HCT116 (cell line): ENCODE measurements at regions not wholly inside any gene's neighbourhood (a gene's known extent, or its start where the extent isn't known, plus 50 kb on each side); places are given as distances from the start of the nearest gene placed in this dataset.

ENCODE experiments used
- ATAC-seq: fragments of 200-7000 bp; cut with Tn5 transposase; 2 replicates; pipeline ENCODE4 v1.9.1; 2020; ENCODE audit warnings: mild to moderate bottlenecking, moderate library complexity
- BruUV-seq: library from RNA; stranded (reverse); fragments of 400-500 nt; replicated peaks from 2 replicates; lab custom pipeline; 2021; lab: Mats Ljungman, UMichigan
- CTCF ChIA-PET: fragments of 300-600 bp; sonication (Branson Sonifier 250); formaldehyde crosslinking; loops from one replicate; lab custom pipeline; 2021; ENCODE audit warnings: antibody characterized with exemption; lab: Charles Lee
- POLR2A ChIA-PET: fragments of 300-600, 350-600 bp; sonication (Branson Sonifier 250); formaldehyde crosslinking; loops from one replicate; lab custom pipeline; 2021; ENCODE audit warnings: antibody characterized with exemption; lab: Charles Lee
- RAD21 ChIA-PET, 2 experiments: fragments of 300-600 bp; sonication (Branson Sonifier 250); formaldehyde crosslinking; loops; one replicate each; lab custom pipeline; 2023; ENCODE audit warnings: low total read pairs in 2 of 2; ENCODE audit not compliant: uncharacterized antibody in 2 of 2, unreplicated experiment in 2 of 2, low non-redundant PET in 1 of 2; lab: Charles Lee
- DNase-seq: peaks from one replicate; pipeline ENCODE4 v3.0.0-alpha.2; 2010; ENCODE audit warnings: low read depth, low spot score
- H2AFZ ChIP-seq: fragments of 200-600 bp; shearing (Covaris generic), sonication (generic); 2 replicates; pipeline ENCODE4 v1.6.1; 2017; ENCODE audit warnings: low read depth, mixed run types, mixed read lengths, antibody characterized with exemption, low read length; ENCODE audit not compliant: poor library complexity, severe bottlenecking
- H3K27ac ChIP-seq: 2 replicates; pipeline ENCODE4 v1.5.1; 2012; ENCODE audit warnings: low read depth, low read length
- H3K27me3 ChIP-seq: fragments of 200-600 bp; sonication (generic); 2 replicates; pipeline ENCODE4 v1.6.1; 2016; ENCODE audit warnings: mixed run types, low read length, mixed read lengths; ENCODE audit not compliant: insufficient read depth
- H3K36me3 ChIP-seq, 2 experiments: fragments of 200-500 bp in 1 of 2; fragments of 200-600 bp in 1 of 2; sonication (Bioruptor generic) in 1 of 2; sonication (generic) in 1 of 2; 2 replicates each; pipeline versions ENCODE4 v1.5.1 to v1.6.1; 2014 to 2016; ENCODE audit warnings: low read length in 2 of 2, inconsistent platforms in 1 of 2, mixed read lengths in 1 of 2, mixed run types in 1 of 2; ENCODE audit not compliant: insufficient read depth in 2 of 2, control insufficient read depth in 1 of 2
- H3K4me1 ChIP-seq, 2 experiments: fragments of 200-600 bp in 1 of 2; sonication (generic) in 1 of 2; 2 replicates each; pipeline versions ENCODE4 v1.5.1 to v1.6.1; 2012 to 2017; ENCODE audit warnings: low read length in 2 of 2, inconsistent platforms in 1 of 2, mild to moderate bottlenecking in 1 of 2, mixed read lengths in 1 of 2, mixed run types in 1 of 2, moderate library complexity in 1 of 2; ENCODE audit not compliant: insufficient read depth in 2 of 2, control insufficient read depth in 1 of 2
- H3K4me2 ChIP-seq: fragments of 200-600 bp; sonication (generic); 2 replicates; pipeline ENCODE4 v1.6.1; 2017; ENCODE audit warnings: mixed run types, low read length, mixed read lengths
- H3K4me3 ChIP-seq, 2 experiments: fragments of 200-600 bp in 1 of 2; sonication (generic) in 1 of 2; replicated peaks in 1 of 2; 2 replicates each; pipeline ENCODE4 v1.5.1; 2011 to 2016; ENCODE audit warnings: low read length in 2 of 2, control low read depth in 1 of 2, low read depth in 1 of 2, mild to moderate bottlenecking in 1 of 2, mixed read lengths in 1 of 2, mixed run types in 1 of 2
- H3K79me2 ChIP-seq: fragments of 200-600 bp; sonication (generic); 2 replicates; pipeline ENCODE4 v1.6.1; 2017; ENCODE audit warnings: mild to moderate bottlenecking, mixed run types, low read length, moderate library complexity, mixed read lengths; ENCODE audit not compliant: insufficient read depth
- H3K9ac ChIP-seq: fragments of 200-600 bp; sonication (generic); 2 replicates; pipeline ENCODE4 v1.6.1; 2016; ENCODE audit warnings: low read length, mixed read lengths
- H3K9me2 ChIP-seq: fragments of 200-600 bp; sonication (generic), shearing (Covaris generic); 2 replicates; pipeline ENCODE4 v1.6.1; 2017; ENCODE audit warnings: mixed run types, mild to moderate bottlenecking, moderate library complexity; ENCODE audit not compliant: insufficient read depth
- H3K9me3 ChIP-seq, 2 experiments: fragments of 200-500 bp in 1 of 2; fragments of 200-600 bp in 1 of 2; sonication (Bioruptor generic) in 1 of 2; sonication (generic) in 1 of 2; 2 replicates each; pipeline ENCODE4 v1.6.1; 2014 to 2017; ENCODE audit warnings: low read length in 2 of 2, mixed read lengths in 2 of 2, inconsistent platforms in 1 of 2, low read depth in 1 of 2, mild to moderate bottlenecking in 1 of 2, mixed run types in 1 of 2, moderate library complexity in 1 of 2; ENCODE audit not compliant: control insufficient read depth in 1 of 2, insufficient read depth in 1 of 2
- H4K20me1 ChIP-seq: fragments of 200-600 bp; sonication (generic), shearing (Covaris generic); 2 replicates; pipeline ENCODE4 v1.6.1; 2017; ENCODE audit warnings: mixed run types, mild to moderate bottlenecking, moderate library complexity; ENCODE audit not compliant: insufficient read depth
- CBX3 ChIP-seq: IDR thresholded peaks from 2 replicates; pipeline ENCODE4 v1.6.1; 2012; ENCODE audit warnings: low read depth
- CEBPB ChIP-seq: IDR thresholded peaks from 2 replicates; pipeline ENCODE4 v1.6.1; 2012; ENCODE audit warnings: low read depth
- EGR1 ChIP-seq: IDR thresholded peaks from 2 replicates; pipeline ENCODE4 v1.6.1; 2012; ENCODE audit warnings: low read depth
- ELF1 ChIP-seq: IDR thresholded peaks from 2 replicates; pipeline ENCODE4 v1.6.1; 2012; ENCODE audit warnings: low read depth, borderline replicate concordance
- FOSL1 ChIP-seq: IDR thresholded peaks from 2 replicates; pipeline ENCODE4 v1.6.1; 2012; ENCODE audit warnings: low read depth
- SP1 ChIP-seq: IDR thresholded peaks from 2 replicates; pipeline ENCODE4 v1.6.1; 2012; ENCODE audit warnings: low read depth
- SRF ChIP-seq: IDR thresholded peaks from 2 replicates; pipeline ENCODE4 v1.6.1; 2012; ENCODE audit warnings: low read depth
- TCF7L2 ChIP-seq: IDR thresholded peaks from 2 replicates; pipeline ENCODE4 v1.7.0; 2011; ENCODE audit warnings: borderline replicate concordance, inconsistent platforms; ENCODE audit not compliant: insufficient read depth, insufficient read length; ENCODE audit errors: extremely low read depth
- ZFX ChIP-seq: fragments of 450-650 bp; IDR thresholded peaks from 2 replicates; pipeline ENCODE4 v1.6.1; 2017
- ZNF274 ChIP-seq: fragments of 200-500 bp; sonication (Bioruptor generic); IDR thresholded peaks from 2 replicates; pipeline ENCODE4 v1.6.1; 2014; ENCODE audit warnings: mild to moderate bottlenecking, low read depth, low read length, inconsistent platforms
- intact Hi-C: fragments of 100-400 bp; cut with micrococcal nuclease; formaldehyde crosslinking; loops from 2 replicates; pipeline ENCODE4 v1.10.0; 2022
- TF ChIP-seq, protein P1 (sequence below): IDR thresholded peaks from 2 replicates; pipeline ENCODE4 v1.6.1; 2012; ENCODE audit warnings: low read depth
- TF ChIP-seq, protein P2 (sequence below): IDR thresholded peaks from 2 replicates; pipeline ENCODE4 v1.6.1; 2011; ENCODE audit warnings: mild to moderate bottlenecking, low read length, moderate library complexity; ENCODE audit not compliant: insufficient replicate concordance; ENCODE audit errors: extremely low read depth

DNA sequence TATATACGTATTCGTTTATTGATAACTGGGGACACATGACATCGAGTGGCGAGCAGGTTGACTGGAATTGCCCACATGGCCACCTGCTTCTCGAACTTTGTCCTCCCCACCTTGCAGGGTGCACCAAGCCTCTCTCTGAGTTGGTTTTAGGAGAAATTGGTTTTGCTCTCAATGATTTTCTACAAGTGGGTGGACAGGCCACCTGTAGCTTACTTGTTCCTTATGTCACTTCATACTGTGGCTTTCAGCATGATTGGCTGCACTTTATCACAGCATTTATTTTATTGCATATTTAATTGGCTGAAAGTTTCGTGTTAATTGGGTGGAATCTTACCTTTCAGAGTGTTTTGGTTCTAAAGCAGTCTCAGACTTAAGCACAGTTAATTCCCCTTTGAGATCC is 215.6 kb upstream of the SHH start:
- Histone ChIP-seq H3K27me3 (no peaks in the 10 kb centered on the region), H3K4me2 (no peak overlapping the region), H3K4me3 (no peak overlapping the region), H3K27ac (no peak overlapping the region), H3K9me2 (no peaks in the 10 kb centered on the region), H2AFZ (no peak overlapping the region), H3K4me1 (no peaks in the 10 kb centered on the region), H3K9ac (no peak overlapping the region), H3K79me2 (no peaks in the 10 kb centered on the region), H4K20me1 (no peaks in the 10 kb centered on the region), H3K36me3 (no peaks in the 10 kb centered on the region), H3K9me3 (no peaks in the 10 kb centered on the region)
- ATAC-seq, result no peak
- TF ChIP-seq EGR1 (no peak), FOSL1 (no peak), SP1 (no peak), ELF1 (no peak)
- TF ChIP-seq, protein P1, sequence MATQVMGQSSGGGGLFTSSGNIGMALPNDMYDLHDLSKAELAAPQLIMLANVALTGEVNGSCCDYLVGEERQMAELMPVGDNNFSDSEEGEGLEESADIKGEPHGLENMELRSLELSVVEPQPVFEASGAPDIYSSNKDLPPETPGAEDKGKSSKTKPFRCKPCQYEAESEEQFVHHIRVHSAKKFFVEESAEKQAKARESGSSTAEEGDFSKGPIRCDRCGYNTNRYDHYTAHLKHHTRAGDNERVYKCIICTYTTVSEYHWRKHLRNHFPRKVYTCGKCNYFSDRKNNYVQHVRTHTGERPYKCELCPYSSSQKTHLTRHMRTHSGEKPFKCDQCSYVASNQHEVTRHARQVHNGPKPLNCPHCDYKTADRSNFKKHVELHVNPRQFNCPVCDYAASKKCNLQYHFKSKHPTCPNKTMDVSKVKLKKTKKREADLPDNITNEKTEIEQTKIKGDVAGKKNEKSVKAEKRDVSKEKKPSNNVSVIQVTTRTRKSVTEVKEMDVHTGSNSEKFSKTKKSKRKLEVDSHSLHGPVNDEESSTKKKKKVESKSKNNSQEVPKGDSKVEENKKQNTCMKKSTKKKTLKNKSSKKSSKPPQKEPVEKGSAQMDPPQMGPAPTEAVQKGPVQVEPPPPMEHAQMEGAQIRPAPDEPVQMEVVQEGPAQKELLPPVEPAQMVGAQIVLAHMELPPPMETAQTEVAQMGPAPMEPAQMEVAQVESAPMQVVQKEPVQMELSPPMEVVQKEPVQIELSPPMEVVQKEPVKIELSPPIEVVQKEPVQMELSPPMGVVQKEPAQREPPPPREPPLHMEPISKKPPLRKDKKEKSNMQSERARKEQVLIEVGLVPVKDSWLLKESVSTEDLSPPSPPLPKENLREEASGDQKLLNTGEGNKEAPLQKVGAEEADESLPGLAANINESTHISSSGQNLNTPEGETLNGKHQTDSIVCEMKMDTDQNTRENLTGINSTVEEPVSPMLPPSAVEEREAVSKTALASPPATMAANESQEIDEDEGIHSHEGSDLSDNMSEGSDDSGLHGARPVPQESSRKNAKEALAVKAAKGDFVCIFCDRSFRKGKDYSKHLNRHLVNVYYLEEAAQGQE, result no peak
- ChIA-PET POLR2A (no interaction called here), CTCF (no interaction called here), RAD21 (no interaction called here)
- intact Hi-C loops, result no loop called here
- no TSS peak for BruUV-seq
- DNase-seq, result no peak

DNA sequence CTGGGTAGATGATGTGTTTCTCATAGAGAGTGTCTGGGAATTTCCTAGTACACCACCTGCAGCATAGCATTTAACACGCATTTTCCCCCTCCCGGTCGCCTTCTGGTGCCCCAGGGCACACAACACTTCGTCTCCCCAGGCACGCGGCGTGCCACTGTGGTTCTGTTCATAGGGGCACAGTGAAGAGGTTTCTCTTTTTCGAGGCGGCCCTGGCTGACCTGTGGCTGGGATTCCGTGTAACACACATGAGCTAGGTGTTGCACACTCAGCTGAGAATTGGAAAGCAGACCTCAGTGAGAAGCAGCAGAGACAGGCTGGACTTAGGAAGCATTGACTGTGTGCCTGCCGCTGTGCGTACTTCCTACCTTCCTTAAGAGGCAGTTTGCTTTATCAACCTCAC is 214.3 kb upstream of the SHH start:
- Histone ChIP-seq H3K4me3 (no peak overlapping the region), H3K27ac (no peak overlapping the region), H3K36me3 (no peaks in the 10 kb centered on the region), H2AFZ (no peak overlapping the region), H3K9me3 (no peaks in the 10 kb centered on the region), H3K79me2 (no peaks in the 10 kb centered on the region), H4K20me1 (no peaks in the 10 kb centered on the region), H3K9ac (no peak overlapping the region), H3K27me3 (no peaks in the 10 kb centered on the region), H3K4me1 (no peaks in the 10 kb centered on the region), H3K9me2 (no peaks in the 10 kb centered on the region), H3K4me2 (no peak overlapping the region)
- DNase-seq (no peak), ATAC-seq (no peak)
- no TSS peak for BruUV-seq
- ChIA-PET CTCF (no interaction called here), POLR2A (no interaction called here), RAD21 (interaction anchor here in 1 of 2 experiments (1.4 kb wide), 1 partner anchor 210 kb away, joined by 3 read pairs; no protein-coding TSS in a partner anchor)
- intact Hi-C loops, result no loop called here
- TF ChIP-seq, protein P1, result no peak
- no peak for TF ChIP-seq TCF7L2
- TF ChIP-seq CBX3, result no peak
- TF ChIP-seq EGR1, result no peak
- no peak for TF ChIP-seq CEBPB
- no peak for TF ChIP-seq SRF
- TF ChIP-seq ZFX, result no peak
- no peak for TF ChIP-seq ZNF274
- TF ChIP-seq, protein P2, sequence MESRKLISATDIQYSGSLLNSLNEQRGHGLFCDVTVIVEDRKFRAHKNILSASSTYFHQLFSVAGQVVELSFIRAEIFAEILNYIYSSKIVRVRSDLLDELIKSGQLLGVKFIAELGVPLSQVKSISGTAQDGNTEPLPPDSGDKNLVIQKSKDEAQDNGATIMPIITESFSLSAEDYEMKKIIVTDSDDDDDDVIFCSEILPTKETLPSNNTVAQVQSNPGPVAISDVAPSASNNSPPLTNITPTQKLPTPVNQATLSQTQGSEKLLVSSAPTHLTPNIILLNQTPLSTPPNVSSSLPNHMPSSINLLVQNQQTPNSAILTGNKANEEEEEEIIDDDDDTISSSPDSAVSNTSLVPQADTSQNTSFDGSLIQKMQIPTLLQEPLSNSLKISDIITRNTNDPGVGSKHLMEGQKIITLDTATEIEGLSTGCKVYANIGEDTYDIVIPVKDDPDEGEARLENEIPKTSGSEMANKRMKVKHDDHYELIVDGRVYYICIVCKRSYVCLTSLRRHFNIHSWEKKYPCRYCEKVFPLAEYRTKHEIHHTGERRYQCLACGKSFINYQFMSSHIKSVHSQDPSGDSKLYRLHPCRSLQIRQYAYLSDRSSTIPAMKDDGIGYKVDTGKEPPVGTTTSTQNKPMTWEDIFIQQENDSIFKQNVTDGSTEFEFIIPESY, result no peak
